HEK293 (cell line): ENCODE measurements at regions not wholly inside any gene's neighbourhood (a gene's known extent, or its start where the extent isn't known, plus 50 kb on each side); places are given as distances from the start of the nearest gene placed in this dataset.

Experiments
- CTCF ChIA-PET: fragments of 350-600 bp; formaldehyde crosslinking; extraction: SDS; loops from one replicate; lab custom pipeline; 2021; ENCODE audit warnings: antibody characterized with exemption; lab: Yijun Ruan, JAX
- POLR2A ChIA-PET: fragments of 300-600 bp; formaldehyde crosslinking; extraction: SDS; loops from one replicate; lab custom pipeline; 2020; ENCODE audit warnings: antibody characterized with exemption, inconsistent platforms; lab: Yijun Ruan, JAX
- H3K27ac ChIP-seq: fragments of 200-500 bp; sonication (Bioruptor generic); 2 replicates; pipeline ENCODE4 v1.5.1; 2014; ENCODE audit warnings: low read depth, low read length, control low read depth, inconsistent platforms; ENCODE audit errors: extremely low read depth
- H3K36me3 ChIP-seq, 2 experiments: fragments of 200-500 bp in 1 of 2; sonication (Bioruptor generic) in 1 of 2; 1 replicate in 1 of 2; 2 replicates in 1 of 2; pipeline ENCODE4 v1.5.1; 2014 to 2017; ENCODE audit warnings: inconsistent platforms in 2 of 2, low read length in 2 of 2; ENCODE audit not compliant: control insufficient read depth in 2 of 2, insufficient read depth in 1 of 2
- H3K4me1 ChIP-seq: fragments of 200-500 bp; sonication (Bioruptor generic); 2 replicates; pipeline ENCODE4 v1.5.1; 2014; ENCODE audit warnings: mild to moderate bottlenecking, low read length, inconsistent platforms; ENCODE audit not compliant: control insufficient read depth, insufficient read depth
- H3K4me3 ChIP-seq: 2 replicates; pipeline ENCODE4 v1.5.1; 2011; ENCODE audit warnings: low read depth, mild to moderate bottlenecking, control low read depth, low read length, moderate library complexity
- H3K9me3 ChIP-seq: fragments of 200-500 bp; sonication (Bioruptor generic); 2 replicates; pipeline ENCODE4 v1.5.1; 2014; ENCODE audit warnings: low read depth, low read length, inconsistent platforms; ENCODE audit not compliant: control insufficient read depth, insufficient read depth
- INSM2 ChIP-seq: fragments of 450-650 bp; formaldehyde crosslinking; IDR thresholded peaks from 2 replicates; pipeline ENCODE4 v1.5.1; 2016; ENCODE audit warnings: missing biosample characterization, missing genetic modification characterization
- KLF9 ChIP-seq: fragments of 450-650 bp; formaldehyde crosslinking; IDR thresholded peaks from 2 replicates; pipeline ENCODE4 v1.5.1; 2016; ENCODE audit warnings: missing biosample characterization, missing genetic modification characterization, low read depth
- PRDM1 ChIP-seq: fragments of 450-650 bp; formaldehyde crosslinking; IDR thresholded peaks from 2 replicates; pipeline ENCODE4; 2016; ENCODE audit warnings: missing biosample characterization, missing genetic modification characterization
- REPIN1 ChIP-seq: fragments of 450-650 bp; formaldehyde crosslinking; IDR thresholded peaks from 2 replicates; pipeline ENCODE4 v1.5.1; 2017; ENCODE audit warnings: missing biosample characterization, missing genetic modification characterization, low read depth
- TRIM28 ChIP-seq: IDR thresholded peaks from 2 replicates; pipeline ENCODE4 v1.6.1; 2011; ENCODE audit warnings: low read length, control low read depth, borderline replicate concordance
- YY1 ChIP-seq: fragments of 450-650 bp; formaldehyde crosslinking; IDR thresholded peaks from 2 replicates; pipeline ENCODE4 v1.5.1; 2018; ENCODE audit warnings: missing biosample characterization, missing genetic modification characterization
- ZBTB8A ChIP-seq: fragments of 450-650 bp; formaldehyde crosslinking; IDR thresholded peaks from 2 replicates; pipeline ENCODE4 v1.5.1; 2016; ENCODE audit warnings: missing biosample characterization, missing genetic modification characterization
- ZNF140 ChIP-seq: fragments of 450-650 bp; formaldehyde crosslinking; IDR thresholded peaks from 2 replicates; pipeline ENCODE4 v1.5.1; 2016; ENCODE audit warnings: missing biosample characterization, missing genetic modification characterization
- ZNF169 ChIP-seq: fragments of 450-650 bp; formaldehyde crosslinking; IDR thresholded peaks from 2 replicates; pipeline ENCODE4 v1.5.1; 2016; ENCODE audit warnings: missing biosample characterization, missing genetic modification characterization
- ZNF19 ChIP-seq: fragments of 450-650 bp; formaldehyde crosslinking; IDR thresholded peaks from 2 replicates; pipeline ENCODE4; 2016; ENCODE audit warnings: missing biosample characterization, missing genetic modification characterization, low read depth
- ZNF23 ChIP-seq: fragments of 450-650 bp; formaldehyde crosslinking; IDR thresholded peaks from 2 replicates; pipeline ENCODE4 v1.5.1; 2016; ENCODE audit warnings: missing biosample characterization, missing genetic modification characterization, borderline replicate concordance
- ZNF248 ChIP-seq: fragments of 450-650 bp; formaldehyde crosslinking; IDR thresholded peaks from 2 replicates; pipeline ENCODE4 v1.5.1; 2017; ENCODE audit warnings: missing biosample characterization, missing genetic modification characterization
- ZNF350 ChIP-seq: fragments of 450-650 bp; formaldehyde crosslinking; IDR thresholded peaks from 2 replicates; pipeline ENCODE4 v1.5.0; 2017; ENCODE audit warnings: missing biosample characterization, mild to moderate bottlenecking, missing genetic modification characterization
- ZNF354C ChIP-seq: fragments of 450-650 bp; formaldehyde crosslinking; IDR thresholded peaks from 2 replicates; pipeline ENCODE4 v1.5.1; 2016; ENCODE audit warnings: missing biosample characterization, missing genetic modification characterization, low read depth, borderline replicate concordance
- ZNF423 ChIP-seq: fragments of 450-650 bp; formaldehyde crosslinking; IDR thresholded peaks from 2 replicates; pipeline ENCODE4 v1.5.1; 2016; ENCODE audit warnings: missing biosample characterization, missing genetic modification characterization
- ZNF529 ChIP-seq: fragments of 450-650 bp; formaldehyde crosslinking; IDR thresholded peaks from 2 replicates; pipeline ENCODE4 v1.5.1; 2017; ENCODE audit warnings: missing genetic modification characterization, missing biosample characterization; ENCODE audit not compliant: insufficient replicate concordance
- ZNF621 ChIP-seq: fragments of 450-650 bp; formaldehyde crosslinking; IDR thresholded peaks from 2 replicates; pipeline ENCODE4 v1.5.1; 2017; ENCODE audit warnings: missing biosample characterization, missing genetic modification characterization
- ZNF76 ChIP-seq: fragments of 450-650 bp; formaldehyde crosslinking; IDR thresholded peaks from 2 replicates; pipeline ENCODE4; 2016; ENCODE audit warnings: low read depth, missing biosample characterization, missing genetic modification characterization, borderline replicate concordance
- ZSCAN23 ChIP-seq: fragments of 450-650 bp; formaldehyde crosslinking; IDR thresholded peaks from 2 replicates; pipeline ENCODE4 v1.5.1; 2016; ENCODE audit warnings: missing biosample characterization, missing genetic modification characterization
- TF ChIP-seq, protein P1 (sequence below): fragments of 450-650 bp; formaldehyde crosslinking; IDR thresholded peaks from 2 replicates; pipeline ENCODE4 v1.5.1; 2016; ENCODE audit warnings: missing biosample characterization, missing genetic modification characterization
- TF ChIP-seq, protein P2 (sequence below): fragments of 450-650 bp; formaldehyde crosslinking; IDR thresholded peaks from 2 replicates; pipeline ENCODE4 v1.5.1; 2016; ENCODE audit warnings: missing biosample characterization, missing genetic modification characterization
- TF ChIP-seq, protein P3 (sequence below): IDR thresholded peaks from 2 replicates; pipeline ENCODE4 v1.6.1; 2011; ENCODE audit warnings: mild to moderate bottlenecking, low read depth, low read length, borderline replicate concordance
- TF ChIP-seq, protein P4 (sequence below): fragments of 450-650 bp; formaldehyde crosslinking; IDR thresholded peaks from 2 replicates; pipeline ENCODE4 v1.5.1; 2016; ENCODE audit warnings: missing biosample characterization, missing genetic modification characterization

GRCh38 chr17:79461041-79461440 is 149.8 kb downstream of the RBFOX3 start (continued):
- TF ChIP-seq ZNF354C (tag by site-specific recombination) (no peak), ZNF529 (tag by site-specific recombination) (no peak), INSM2 (tag by site-specific recombination) (no peak), REPIN1 (tag by site-specific recombination) (no peak), ZNF23 (no peak)

- Histone ChIP-seq H3K4me3 (no peak overlapping the region), H3K27ac (no peak overlapping the region), H3K4me1 (no peaks in the 10 kb centered on the region), H3K9me3 (no peaks in the 10 kb centered on the region), H3K36me3 (no peaks in the 10 kb centered on the region)
- TF ChIP-seq PRDM1 (no peak), ZNF169 (no peak), ZNF423 (tag by site-specific recombination) (no peak), TRIM28 (no peak), ZSCAN23 (tag by site-specific recombination) (no peak), YY1 (tag by site-specific recombination) (no peak), ZBTB8A (tag by site-specific recombination) (no peak)
- TF ChIP-seq, protein P1, sequence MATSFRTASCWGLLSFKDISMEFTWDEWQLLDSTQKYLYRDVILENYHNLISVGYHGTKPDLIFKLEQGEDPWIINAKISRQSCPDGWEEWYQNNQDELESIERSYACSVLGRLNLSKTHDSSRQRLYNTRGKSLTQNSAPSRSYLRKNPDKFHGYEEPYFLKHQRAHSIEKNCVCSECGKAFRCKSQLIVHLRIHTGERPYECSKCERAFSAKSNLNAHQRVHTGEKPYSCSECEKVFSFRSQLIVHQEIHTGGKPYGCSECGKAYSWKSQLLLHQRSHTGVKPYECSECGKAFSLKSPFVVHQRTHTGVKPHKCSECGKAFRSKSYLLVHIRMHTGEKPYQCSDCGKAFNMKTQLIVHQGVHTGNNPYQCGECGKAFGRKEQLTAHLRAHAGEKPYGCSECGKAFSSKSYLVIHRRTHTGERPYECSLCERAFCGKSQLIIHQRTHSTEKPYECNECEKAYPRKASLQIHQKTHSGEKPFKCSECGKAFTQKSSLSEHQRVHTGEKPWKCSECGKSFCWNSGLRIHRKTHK = no peak
- TF ChIP-seq, protein P2, sequence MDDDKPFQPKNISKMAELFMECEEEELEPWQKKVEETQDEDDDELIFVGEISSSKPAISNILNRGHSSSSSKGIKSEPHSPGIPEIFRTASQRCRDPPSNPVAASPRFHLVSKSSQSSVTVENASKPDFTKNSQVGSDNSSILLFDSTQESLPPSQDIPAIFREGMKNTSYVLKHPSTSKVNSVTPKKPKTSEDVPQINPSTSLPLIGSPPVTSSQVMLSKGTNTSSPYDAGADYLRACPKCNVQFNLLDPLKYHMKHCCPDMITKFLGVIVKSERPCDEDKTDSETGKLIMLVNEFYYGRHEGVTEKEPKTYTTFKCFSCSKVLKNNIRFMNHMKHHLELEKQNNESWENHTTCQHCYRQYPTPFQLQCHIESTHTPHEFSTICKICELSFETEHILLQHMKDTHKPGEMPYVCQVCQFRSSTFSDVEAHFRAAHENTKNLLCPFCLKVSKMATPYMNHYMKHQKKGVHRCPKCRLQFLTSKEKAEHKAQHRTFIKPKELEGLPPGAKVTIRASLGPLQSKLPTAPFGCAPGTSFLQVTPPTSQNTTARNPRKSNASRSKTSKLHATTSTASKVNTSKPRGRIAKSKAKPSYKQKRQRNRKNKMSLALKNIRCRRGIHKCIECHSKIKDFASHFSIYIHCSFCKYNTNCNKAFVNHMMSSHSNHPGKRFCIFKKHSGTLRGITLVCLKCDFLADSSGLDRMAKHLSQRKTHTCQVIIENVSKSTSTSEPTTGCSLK = no peak
- TF ChIP-seq, protein P3, sequence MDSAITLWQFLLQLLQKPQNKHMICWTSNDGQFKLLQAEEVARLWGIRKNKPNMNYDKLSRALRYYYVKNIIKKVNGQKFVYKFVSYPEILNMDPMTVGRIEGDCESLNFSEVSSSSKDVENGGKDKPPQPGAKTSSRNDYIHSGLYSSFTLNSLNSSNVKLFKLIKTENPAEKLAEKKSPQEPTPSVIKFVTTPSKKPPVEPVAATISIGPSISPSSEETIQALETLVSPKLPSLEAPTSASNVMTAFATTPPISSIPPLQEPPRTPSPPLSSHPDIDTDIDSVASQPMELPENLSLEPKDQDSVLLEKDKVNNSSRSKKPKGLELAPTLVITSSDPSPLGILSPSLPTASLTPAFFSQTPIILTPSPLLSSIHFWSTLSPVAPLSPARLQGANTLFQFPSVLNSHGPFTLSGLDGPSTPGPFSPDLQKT = no peak
- ChIA-PET CTCF (interaction anchor here (0.6 kb wide), 1 partner anchor 16 kb away, joined by 3 read pairs; no protein-coding TSS in a partner anchor), POLR2A (no interaction called here)
Observed at GRCh38 chr17:79459846-79460245, 151.0 kb downstream of the RBFOX3 start.

- Histone ChIP-seq H3K36me3 (no peaks in the 10 kb centered on the region), H3K4me3 (no peak overlapping the region), H3K9me3 (no peaks in the 10 kb centered on the region), H3K4me1 (no peaks in the 10 kb centered on the region), H3K27ac (no peak overlapping the region)
- POLR2A ChIA-PET = no interaction called here
- TF ChIP-seq ZNF621 (tag by site-specific recombination) (no peak), ZNF350 (tag by site-specific recombination) (no peak), ZNF19 (no peak), ZNF76 (tag by site-specific recombination) (no peak), KLF9 (tag by site-specific recombination) (no peak), ZNF248 (tag by site-specific recombination) (no peak), ZNF140 (tag by site-specific recombination) (no peak)
- TF ChIP-seq, protein P4, sequence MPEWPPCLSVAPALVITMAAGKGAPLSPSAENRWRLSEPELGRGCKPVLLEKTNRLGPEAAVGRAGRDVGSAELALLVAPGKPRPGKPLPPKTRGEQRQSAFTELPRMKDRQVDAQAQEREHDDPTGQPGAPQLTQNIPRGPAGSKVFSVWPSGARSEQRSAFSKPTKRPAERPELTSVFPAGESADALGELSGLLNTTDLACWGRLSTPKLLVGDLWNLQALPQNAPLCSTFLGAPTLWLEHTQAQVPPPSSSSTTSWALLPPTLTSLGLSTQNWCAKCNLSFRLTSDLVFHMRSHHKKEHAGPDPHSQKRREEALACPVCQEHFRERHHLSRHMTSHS (tag by site-specific recombination) = no peak
- CTCF ChIA-PET = interaction anchor here (0.9 kb wide), 1 partner anchor 57 kb away, joined by 3 read pairs; no protein-coding TSS in a partner anchor
Observed at GRCh38 chr17:79459003-79459655, 151.7 kb downstream of the RBFOX3 start.
